CD4-positive, alpha-beta memory T cell (primary cell): ENCODE measurements at regions not wholly inside any gene's neighbourhood (a gene's known extent, or its start where the extent isn't known, plus 50 kb on each side); places are given as distances from the start of the nearest gene placed in this dataset.

Experiments
- CTCF ChIA-PET: fragments of 350-600 bp; sonication (Branson Sonifier 250); formaldehyde crosslinking; loops from one replicate; lab custom pipeline; 2021; ENCODE audit warnings: inconsistent platforms; ENCODE audit not compliant: partially characterized antibody; lab: Charles Lee
- POLR2A ChIA-PET: fragments of 350-600 bp; sonication (Branson Sonifier 250); formaldehyde crosslinking; loops from one replicate; lab custom pipeline; 2021; ENCODE audit not compliant: partially characterized antibody; lab: Charles Lee
- DNase-seq, 5 donors: peaks; one replicate each; pipeline versions ENCODE4 v3.0.0 to v3.0.0-alpha.2; 2020 to 2022; ENCODE audit warnings: mixed read lengths in 1 of 5
- H3K27ac ChIP-seq: one replicate; pipeline ENCODE4 v1.7.0; 2013; ENCODE audit warnings: low read depth, low read length
- H3K27me3 ChIP-seq: 2 replicates; pipeline ENCODE4 v1.7.0; 2013; ENCODE audit warnings: mild to moderate bottlenecking, low read length, moderate library complexity; ENCODE audit not compliant: insufficient read depth
- H3K36me3 ChIP-seq: 2 replicates; pipeline ENCODE4 v1.7.0; 2013; ENCODE audit warnings: mild to moderate bottlenecking, low read length, moderate library complexity; ENCODE audit not compliant: insufficient read depth
- H3K4me1 ChIP-seq: 2 replicates; pipeline ENCODE4 v1.7.0; 2013; ENCODE audit warnings: mild to moderate bottlenecking, low read length, moderate library complexity; ENCODE audit not compliant: insufficient read depth
- H3K4me3 ChIP-seq, 2 donors: one replicate each; pipeline ENCODE4 v1.7.0; 2013; ENCODE audit warnings: low read length in 2 of 2, mild to moderate bottlenecking in 1 of 2
- H3K9me3 ChIP-seq, 2 donors: one replicate each; pipeline ENCODE4 v1.7.0; 2013; ENCODE audit warnings: low read length in 2 of 2, control low read depth in 1 of 2; ENCODE audit not compliant: control insufficient read depth in 1 of 2
- H3K27ac Mint-ChIP-seq, 7 donors: one replicate each; pipeline ENCODE4 v1.8.0; 2020 to 2021; ENCODE audit warnings: mixed read lengths in 7 of 7, mild to moderate bottlenecking in 6 of 7, inconsistent platforms in 3 of 7, moderate library complexity in 3 of 7
- H3K27me3 Mint-ChIP-seq, 2 donors: one replicate each; pipeline ENCODE4 v1.8.0; 2020 to 2021; ENCODE audit warnings: mixed read lengths in 2 of 2
- H3K36me3 Mint-ChIP-seq, 2 donors: one replicate each; pipeline ENCODE4 v1.8.0; 2020 to 2021; ENCODE audit warnings: mixed read lengths in 2 of 2, inconsistent platforms in 1 of 2, mild to moderate bottlenecking in 1 of 2
- H3K4me1 Mint-ChIP-seq, 4 donors: one replicate each; pipeline ENCODE4 v1.8.0; 2020 to 2021; ENCODE audit warnings: mixed read lengths in 4 of 4, mild to moderate bottlenecking in 1 of 4
- H3K4me3 Mint-ChIP-seq, 8 donors: one replicate each; pipeline ENCODE4 v1.8.0; 2020 to 2021; ENCODE audit warnings: mixed read lengths in 8 of 8, mild to moderate bottlenecking in 7 of 8, moderate library complexity in 6 of 8, inconsistent platforms in 3 of 8
- H3K9me3 Mint-ChIP-seq, 8 donors: one replicate each; pipeline ENCODE4 v1.8.0; 2020 to 2021; ENCODE audit warnings: mixed read lengths in 8 of 8, mild to moderate bottlenecking in 5 of 8, inconsistent platforms in 3 of 8, moderate library complexity in 1 of 8
- intact Hi-C: fragments of 100-400 bp; cut with micrococcal nuclease; formaldehyde crosslinking; loops from one replicate; pipeline ENCODE4 v1.15.1; 2023

DNA sequence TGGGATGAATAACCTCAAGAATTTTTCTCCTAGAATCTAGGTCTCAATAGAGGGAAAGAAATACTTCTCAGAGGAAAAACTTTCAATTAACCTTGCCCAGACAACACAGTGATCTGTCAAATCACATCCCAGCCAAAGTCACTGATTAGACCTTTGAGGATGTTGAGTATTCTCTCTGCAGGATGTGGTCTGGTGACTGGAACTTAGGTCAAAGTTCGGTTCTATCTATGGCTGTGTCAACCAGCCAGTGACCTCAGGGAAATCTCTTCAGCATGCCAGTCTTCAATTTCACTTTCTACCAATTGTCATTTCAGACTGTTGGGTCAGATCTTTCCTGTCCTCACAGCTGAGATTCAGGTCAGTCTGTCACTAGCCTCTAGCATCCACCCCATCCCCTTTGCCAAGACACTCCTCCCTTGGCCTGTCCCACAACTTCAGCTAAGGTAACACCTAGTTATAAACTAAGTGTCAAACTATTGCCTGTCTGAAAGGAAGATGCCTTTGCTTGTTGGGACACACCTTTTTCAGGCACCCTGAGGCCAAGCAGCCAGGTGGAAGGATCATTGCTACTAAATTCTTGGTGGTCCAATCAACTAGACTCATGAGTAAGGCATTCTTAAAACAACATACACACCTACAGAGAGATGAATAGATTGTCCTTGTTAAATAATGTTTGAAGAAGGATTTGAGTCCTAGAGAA lies 156.3 kb upstream of the FST start:
- Histone ChIP-seq H3K4me1 (no peaks in the 10 kb centered on the region), H3K4me3 (no peak overlapping the region), H3K36me3 (no peaks in the 10 kb centered on the region), H3K27ac (no peak overlapping the region), H3K9me3 (no peaks in the 10 kb centered on the region), H3K27me3 (no peaks in the 10 kb centered on the region)
- Mint-ChIP-seq H3K4me1 (no peaks in the 10 kb centered on the region), H3K36me3 (no peaks in the 10 kb centered on the region), H3K9me3 (no peaks in the 10 kb centered on the region), H3K27ac (no peak overlapping the region), H3K27me3 (no peaks in the 10 kb centered on the region), H3K4me3 (no peak overlapping the region)
- ChIA-PET CTCF (no interaction called here), POLR2A (no interaction called here)
- intact Hi-C loops: no loop called here
- DNase-seq: no peak

DNA sequence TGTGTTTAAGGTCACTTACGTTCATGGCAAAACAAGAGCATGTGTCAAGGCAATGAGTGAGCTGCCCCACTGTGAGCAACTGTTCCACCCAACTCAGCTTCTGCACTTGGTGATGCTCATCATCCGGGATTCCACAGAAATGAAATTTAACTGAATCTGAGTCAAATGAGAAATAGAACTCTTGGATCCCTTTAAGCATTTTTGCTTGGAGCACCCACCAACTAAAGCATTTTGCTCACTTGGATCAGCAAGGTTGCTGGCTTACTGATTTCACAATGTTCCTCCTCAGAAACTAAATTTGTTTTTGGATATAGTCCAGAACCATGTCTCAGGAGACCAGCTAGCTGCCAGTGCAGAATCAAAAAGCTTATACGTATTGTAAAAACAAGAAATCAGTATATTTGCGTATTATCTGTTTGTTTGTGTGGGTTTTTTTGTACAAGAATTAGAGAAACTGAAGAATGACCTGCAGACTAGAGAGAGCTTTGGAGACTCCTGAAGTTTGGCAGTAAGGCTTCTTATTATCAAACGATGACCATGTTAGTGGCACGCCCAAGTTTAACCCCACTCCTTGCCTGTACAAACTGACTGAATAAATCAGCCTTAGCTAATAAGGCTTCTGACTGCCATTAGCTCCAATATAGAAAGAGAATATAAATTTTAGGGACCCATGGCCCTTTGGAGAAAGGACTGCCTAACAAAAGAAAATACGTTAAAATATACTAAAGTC lies 153.8 kb upstream of the FST start:
- H3K27me3 ChIP-seq: no peaks in the 10 kb centered on the region
- H3K27me3 Mint-ChIP-seq: peaks cover 0 to 3% of the 10 kb centered on the region in 2 donors
- H3K4me1 ChIP-seq: no peaks in the 10 kb centered on the region
- ChIA-PET POLR2A (no interaction called here), CTCF (no interaction called here)
- H3K4me1 Mint-ChIP-seq: no peaks in the 10 kb centered on the region
- peaks cover 0 to 2% (median 0%) of the 10 kb centered on the region in 8 donors for H3K9me3 Mint-ChIP-seq
- H3K4me3 Mint-ChIP-seq: no peak overlapping the region
- no peak for DNase-seq
- no peak overlapping the region for H3K27ac ChIP-seq
- H3K9me3 ChIP-seq: no peaks in the 10 kb centered on the region
- no peaks in the 10 kb centered on the region for H3K36me3 Mint-ChIP-seq
- H3K36me3 ChIP-seq: no peaks in the 10 kb centered on the region
- intact Hi-C loops: no loop called here
- no peak overlapping the region for H3K27ac Mint-ChIP-seq
- no peak overlapping the region for H3K4me3 ChIP-seq

DNA sequence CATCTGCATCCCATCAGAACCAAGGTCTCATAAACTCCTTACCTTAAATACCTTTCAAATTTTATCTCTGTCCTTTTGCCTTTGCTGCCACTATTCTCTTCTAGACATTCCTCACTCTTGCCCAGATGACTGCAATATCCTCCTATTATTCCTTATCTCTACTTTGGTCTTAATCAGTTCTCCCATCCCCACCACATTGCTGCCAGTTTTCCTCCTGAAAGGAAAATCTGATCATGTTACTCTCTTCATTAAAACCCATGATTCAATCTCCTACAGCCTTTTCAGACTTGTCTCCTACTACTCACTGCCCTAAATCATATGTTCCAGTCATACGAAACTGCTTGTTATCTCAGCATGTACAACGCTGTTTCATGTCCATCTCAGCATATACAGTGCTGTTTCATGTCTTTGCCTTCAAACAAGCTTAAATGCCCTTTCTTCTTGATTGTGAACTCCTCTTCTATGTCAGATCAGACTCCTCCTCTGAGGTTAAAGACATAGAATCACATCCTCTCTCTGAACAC lies 152.6 kb upstream of the FST start:
- no peak overlapping the region for H3K4me3 ChIP-seq
- no peak overlapping the region for H3K4me3 Mint-ChIP-seq
- ChIA-PET POLR2A (no interaction called here), CTCF (no interaction called here)
- DNase-seq: no peak
- no peaks in the 10 kb centered on the region for H3K4me1 ChIP-seq
- no peak overlapping the region for H3K27ac Mint-ChIP-seq
- no peak overlapping the region for H3K27ac ChIP-seq
- H3K36me3 ChIP-seq: no peaks in the 10 kb centered on the region
- H3K27me3 Mint-ChIP-seq: peaks cover 0 to 3% of the 10 kb centered on the region in 2 donors
- no peaks in the 10 kb centered on the region for H3K9me3 ChIP-seq
- H3K9me3 Mint-ChIP-seq: peaks cover 0 to 2% (median 0%) of the 10 kb centered on the region in 8 donors
- intact Hi-C loops: no loop called here
- no peaks in the 10 kb centered on the region for H3K27me3 ChIP-seq
- H3K36me3 Mint-ChIP-seq: no peaks in the 10 kb centered on the region
- no peaks in the 10 kb centered on the region for H3K4me1 Mint-ChIP-seq

DNA sequence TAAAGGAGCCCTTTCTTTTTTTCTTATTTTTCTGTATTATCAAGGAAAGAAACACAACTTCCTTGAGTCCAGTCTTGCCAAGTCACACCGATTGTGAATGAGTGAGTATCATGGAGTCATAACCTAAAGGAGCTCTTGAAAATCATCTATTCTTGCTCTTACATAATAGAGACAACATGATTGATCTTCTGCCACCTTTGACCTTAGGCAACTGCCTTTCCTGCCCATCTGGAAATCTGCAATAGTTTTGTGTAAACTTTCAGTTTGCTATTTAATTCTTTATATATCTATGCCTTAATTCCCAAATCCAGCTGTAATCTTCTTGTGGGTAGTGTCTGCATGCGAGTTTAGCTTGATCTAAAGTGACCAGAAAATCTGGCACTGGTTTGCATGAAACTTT lies 149.9 kb upstream of the FST start:
- no peak overlapping the region for H3K4me3 ChIP-seq
- H3K27me3 ChIP-seq: no peaks in the 10 kb centered on the region
- no peaks in the 10 kb centered on the region for H3K36me3 ChIP-seq
- intact Hi-C loops: no loop called here
- no peaks in the 10 kb centered on the region for H3K4me1 ChIP-seq
- H3K4me1 Mint-ChIP-seq: no peaks in the 10 kb centered on the region
- H3K4me3 Mint-ChIP-seq: no peak overlapping the region
- no peaks in the 10 kb centered on the region for H3K9me3 ChIP-seq
- POLR2A ChIA-PET: no interaction called here
- no peaks in the 10 kb centered on the region for H3K36me3 Mint-ChIP-seq
- CTCF ChIA-PET: no interaction called here
- H3K9me3 Mint-ChIP-seq: peaks cover 0 to 2% (median 0%) of the 10 kb centered on the region in 8 donors
- H3K27ac ChIP-seq: no peak overlapping the region
- H3K27me3 Mint-ChIP-seq: peaks cover 0 to 5% of the 10 kb centered on the region in 2 donors
- H3K27ac Mint-ChIP-seq: no peak overlapping the region
- DNase-seq: no peak

DNA sequence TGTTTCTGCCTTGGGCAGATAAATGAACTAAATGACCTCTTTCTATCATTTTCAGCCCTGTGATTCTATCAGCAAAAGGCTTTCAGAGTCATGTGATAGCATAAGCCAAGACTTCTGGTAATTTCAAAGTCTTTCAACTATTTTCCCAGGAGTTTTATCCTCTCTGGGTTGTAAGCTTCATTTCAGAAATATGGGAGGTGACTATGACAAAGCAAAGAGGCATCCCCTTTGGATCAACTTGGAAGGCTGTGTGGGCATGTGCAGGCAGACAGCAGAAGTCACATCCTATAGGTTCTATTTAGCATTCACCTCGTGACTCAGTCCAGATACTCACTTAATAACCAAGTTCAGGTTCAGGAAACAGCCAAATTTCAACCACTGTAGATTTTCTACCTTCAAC lies 149.0 kb upstream of the FST start:
- no peaks in the 10 kb centered on the region for H3K4me1 Mint-ChIP-seq
- peaks cover 0 to 5% of the 10 kb centered on the region in 2 donors for H3K27me3 Mint-ChIP-seq
- Histone ChIP-seq H3K27ac (no peak overlapping the region), H3K4me3 (no peak overlapping the region), H3K9me3 (no peaks in the 10 kb centered on the region), H3K36me3 (no peaks in the 10 kb centered on the region), H3K27me3 (no peaks in the 10 kb centered on the region), H3K4me1 (no peaks in the 10 kb centered on the region)
- no peak overlapping the region for H3K4me3 Mint-ChIP-seq
- H3K36me3 Mint-ChIP-seq: no peaks in the 10 kb centered on the region
- H3K27ac Mint-ChIP-seq: no peak overlapping the region
- intact Hi-C loops: no loop called here
- peaks cover 0 to 2% (median 0%) of the 10 kb centered on the region in 8 donors for H3K9me3 Mint-ChIP-seq
- no peak for DNase-seq
- ChIA-PET CTCF (no interaction called here), POLR2A (no interaction called here)

DNA sequence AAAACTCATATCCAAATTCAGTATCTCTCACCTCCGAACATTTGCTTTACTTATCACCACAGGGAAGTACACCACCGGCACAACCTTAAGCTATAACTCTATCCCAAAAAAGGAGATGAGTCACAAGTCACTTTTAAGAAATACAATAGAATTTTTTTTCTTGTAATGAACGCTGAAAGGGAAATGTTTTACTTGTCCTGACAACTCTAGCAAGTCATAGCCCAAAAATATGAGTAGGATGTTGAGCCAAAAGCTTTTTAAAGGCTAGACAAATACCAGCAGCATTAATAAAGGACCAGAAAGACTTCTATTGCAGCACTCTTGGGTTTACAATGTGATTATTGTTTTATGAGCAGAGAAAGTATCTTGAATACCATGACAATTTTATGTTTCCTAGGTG lies 147.3 kb upstream of the FST start:
- no peak for DNase-seq
- Mint-ChIP-seq H3K9me3 (peaks cover 0 to 2% (median 0%) of the 10 kb centered on the region in 8 donors), H3K36me3 (no peaks in the 10 kb centered on the region), H3K27ac (no peak overlapping the region), H3K4me1 (no peaks in the 10 kb centered on the region), H3K4me3 (no peak overlapping the region), H3K27me3 (peaks cover 0 to 5% of the 10 kb centered on the region in 2 donors)
- H3K9me3 ChIP-seq: no peaks in the 10 kb centered on the region
- no peaks in the 10 kb centered on the region for H3K27me3 ChIP-seq
- no peaks in the 10 kb centered on the region for H3K36me3 ChIP-seq
- no peaks in the 10 kb centered on the region for H3K4me1 ChIP-seq
- no peak overlapping the region for H3K4me3 ChIP-seq
- intact Hi-C loops: no loop called here
- POLR2A ChIA-PET: no interaction called here
- H3K27ac ChIP-seq: no peak overlapping the region
- CTCF ChIA-PET: no interaction called here

DNA sequence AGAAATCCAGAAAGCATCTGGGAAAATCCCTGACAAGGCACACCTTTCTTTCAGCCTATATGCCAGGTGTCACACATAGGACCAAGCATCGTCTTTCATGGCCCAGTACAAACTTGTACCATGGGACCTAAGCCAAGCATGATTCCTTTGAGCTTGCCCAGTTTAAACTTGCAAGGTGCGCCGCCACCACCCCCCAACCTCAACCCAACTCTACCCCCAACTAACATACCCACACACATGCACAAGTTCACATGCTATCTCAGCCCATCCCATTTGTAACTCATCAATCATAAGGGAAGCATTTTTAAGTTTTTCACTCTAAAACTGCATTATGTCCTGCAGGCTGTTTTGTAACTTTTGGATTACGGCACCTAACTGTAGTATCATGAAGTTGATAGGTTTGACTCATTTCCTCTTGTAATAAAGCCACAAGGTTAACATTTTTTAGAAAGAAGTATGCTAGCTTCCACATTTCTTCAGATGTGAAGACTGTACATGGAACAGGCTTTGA lies 145.9 kb upstream of the FST start:
- DNase-seq: no peak
- Mint-ChIP-seq H3K9me3 (peaks cover 0 to 3% (median 0%) of the 10 kb centered on the region in 8 donors), H3K27me3 (peaks cover 0 to 5% of the 10 kb centered on the region in 2 donors), H3K27ac (no peak overlapping the region), H3K36me3 (no peaks in the 10 kb centered on the region), H3K4me1 (no peaks in the 10 kb centered on the region), H3K4me3 (no peak overlapping the region)
- Histone ChIP-seq H3K4me3 (no peak overlapping the region), H3K27ac (no peak overlapping the region), H3K36me3 (no peaks in the 10 kb centered on the region), H3K27me3 (no peaks in the 10 kb centered on the region), H3K4me1 (no peaks in the 10 kb centered on the region), H3K9me3 (no peaks in the 10 kb centered on the region)
- intact Hi-C loops: no loop called here
- CTCF ChIA-PET: no interaction called here
- POLR2A ChIA-PET: no interaction called here
